ENCODE measurements at regions not wholly inside any gene's neighbourhood (a gene's known extent, or its start where the extent isn't known, plus 50 kb on each side); places are given as distances from the start of the nearest gene placed in this dataset.

DNA sequence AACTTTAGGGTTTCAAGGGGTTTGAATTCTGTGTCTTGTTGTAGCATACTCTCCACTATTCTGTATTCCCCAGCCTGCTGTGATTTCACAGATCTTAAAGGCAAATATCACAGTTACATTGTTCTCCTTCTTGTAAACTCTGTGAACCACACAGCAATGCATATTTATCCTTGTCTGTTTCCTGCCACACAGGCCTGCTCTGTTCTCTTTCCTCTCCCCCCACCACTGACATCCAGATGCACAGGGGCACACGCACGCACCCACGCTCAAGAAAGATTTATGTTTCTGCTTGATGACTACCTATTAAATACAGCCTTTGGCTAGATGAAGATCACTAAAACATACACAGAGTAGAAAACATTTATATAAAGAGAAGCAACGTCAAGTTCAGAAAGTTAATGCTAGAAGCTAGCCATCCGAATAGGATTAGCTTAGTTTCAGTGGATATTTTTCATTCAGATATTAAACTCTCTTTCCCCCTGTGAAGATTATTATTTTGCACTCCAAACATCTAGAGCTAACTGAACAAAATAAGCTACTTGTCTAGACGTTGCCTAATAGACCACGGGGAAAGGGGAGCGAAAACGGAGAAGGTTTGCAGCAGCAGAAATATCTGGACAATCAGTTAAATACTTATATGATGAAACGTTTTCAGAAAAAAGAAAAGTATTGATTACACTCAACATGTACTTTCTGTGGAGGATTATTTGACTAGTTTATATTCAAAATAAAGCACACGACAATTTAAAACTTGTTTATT, 193.1 kb upstream of the SEMA3C start:
- TF ChIP-seq, protein P1, sequence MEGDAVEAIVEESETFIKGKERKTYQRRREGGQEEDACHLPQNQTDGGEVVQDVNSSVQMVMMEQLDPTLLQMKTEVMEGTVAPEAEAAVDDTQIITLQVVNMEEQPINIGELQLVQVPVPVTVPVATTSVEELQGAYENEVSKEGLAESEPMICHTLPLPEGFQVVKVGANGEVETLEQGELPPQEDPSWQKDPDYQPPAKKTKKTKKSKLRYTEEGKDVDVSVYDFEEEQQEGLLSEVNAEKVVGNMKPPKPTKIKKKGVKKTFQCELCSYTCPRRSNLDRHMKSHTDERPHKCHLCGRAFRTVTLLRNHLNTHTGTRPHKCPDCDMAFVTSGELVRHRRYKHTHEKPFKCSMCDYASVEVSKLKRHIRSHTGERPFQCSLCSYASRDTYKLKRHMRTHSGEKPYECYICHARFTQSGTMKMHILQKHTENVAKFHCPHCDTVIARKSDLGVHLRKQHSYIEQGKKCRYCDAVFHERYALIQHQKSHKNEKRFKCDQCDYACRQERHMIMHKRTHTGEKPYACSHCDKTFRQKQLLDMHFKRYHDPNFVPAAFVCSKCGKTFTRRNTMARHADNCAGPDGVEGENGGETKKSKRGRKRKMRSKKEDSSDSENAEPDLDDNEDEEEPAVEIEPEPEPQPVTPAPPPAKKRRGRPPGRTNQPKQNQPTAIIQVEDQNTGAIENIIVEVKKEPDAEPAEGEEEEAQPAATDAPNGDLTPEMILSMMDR (IDR thresholded peaks at IDR 0.05; ENCODE audit: low read depth, low read length, missing input control) = no peak
- TF ChIP-seq TAF1 (conservative IDR thresholded peaks at IDR 0.05) = no peak
- TF ChIP-seq, protein P2, sequence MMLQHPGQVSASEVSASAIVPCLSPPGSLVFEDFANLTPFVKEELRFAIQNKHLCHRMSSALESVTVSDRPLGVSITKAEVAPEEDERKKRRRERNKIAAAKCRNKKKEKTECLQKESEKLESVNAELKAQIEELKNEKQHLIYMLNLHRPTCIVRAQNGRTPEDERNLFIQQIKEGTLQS (IDR thresholded peaks at IDR 0.05) = no peak
- TF ChIP-seq, protein P3, sequence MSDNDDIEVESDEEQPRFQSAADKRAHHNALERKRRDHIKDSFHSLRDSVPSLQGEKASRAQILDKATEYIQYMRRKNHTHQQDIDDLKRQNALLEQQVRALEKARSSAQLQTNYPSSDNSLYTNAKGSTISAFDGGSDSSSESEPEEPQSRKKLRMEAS (IDR thresholded peaks at IDR 0.05) = no peak
- TF ChIP-seq YY1 (IDR thresholded peaks at IDR 0.05) = no peak
- no peak for TF ChIP-seq RAD21 (IDR thresholded peaks at IDR 0.05)
- no peak for TF ChIP-seq JUND (IDR thresholded peaks at IDR 0.05)
- no peak for TF ChIP-seq EGR1 (IDR thresholded peaks at IDR 0.05; ENCODE audit: low read depth in 2 of 2)
- TF ChIP-seq FOXA1 (IDR thresholded peaks at IDR 0.05) = no peak
- TF ChIP-seq GABPA (IDR thresholded peaks at IDR 0.05 in 1 of 2, conservative IDR thresholded peaks at IDR 0.05 in 1 of 2) = no peak
- TF ChIP-seq, protein P4, sequence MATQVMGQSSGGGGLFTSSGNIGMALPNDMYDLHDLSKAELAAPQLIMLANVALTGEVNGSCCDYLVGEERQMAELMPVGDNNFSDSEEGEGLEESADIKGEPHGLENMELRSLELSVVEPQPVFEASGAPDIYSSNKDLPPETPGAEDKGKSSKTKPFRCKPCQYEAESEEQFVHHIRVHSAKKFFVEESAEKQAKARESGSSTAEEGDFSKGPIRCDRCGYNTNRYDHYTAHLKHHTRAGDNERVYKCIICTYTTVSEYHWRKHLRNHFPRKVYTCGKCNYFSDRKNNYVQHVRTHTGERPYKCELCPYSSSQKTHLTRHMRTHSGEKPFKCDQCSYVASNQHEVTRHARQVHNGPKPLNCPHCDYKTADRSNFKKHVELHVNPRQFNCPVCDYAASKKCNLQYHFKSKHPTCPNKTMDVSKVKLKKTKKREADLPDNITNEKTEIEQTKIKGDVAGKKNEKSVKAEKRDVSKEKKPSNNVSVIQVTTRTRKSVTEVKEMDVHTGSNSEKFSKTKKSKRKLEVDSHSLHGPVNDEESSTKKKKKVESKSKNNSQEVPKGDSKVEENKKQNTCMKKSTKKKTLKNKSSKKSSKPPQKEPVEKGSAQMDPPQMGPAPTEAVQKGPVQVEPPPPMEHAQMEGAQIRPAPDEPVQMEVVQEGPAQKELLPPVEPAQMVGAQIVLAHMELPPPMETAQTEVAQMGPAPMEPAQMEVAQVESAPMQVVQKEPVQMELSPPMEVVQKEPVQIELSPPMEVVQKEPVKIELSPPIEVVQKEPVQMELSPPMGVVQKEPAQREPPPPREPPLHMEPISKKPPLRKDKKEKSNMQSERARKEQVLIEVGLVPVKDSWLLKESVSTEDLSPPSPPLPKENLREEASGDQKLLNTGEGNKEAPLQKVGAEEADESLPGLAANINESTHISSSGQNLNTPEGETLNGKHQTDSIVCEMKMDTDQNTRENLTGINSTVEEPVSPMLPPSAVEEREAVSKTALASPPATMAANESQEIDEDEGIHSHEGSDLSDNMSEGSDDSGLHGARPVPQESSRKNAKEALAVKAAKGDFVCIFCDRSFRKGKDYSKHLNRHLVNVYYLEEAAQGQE (IDR thresholded peaks at IDR 0.05) = no peak
- TF ChIP-seq, protein P5, sequence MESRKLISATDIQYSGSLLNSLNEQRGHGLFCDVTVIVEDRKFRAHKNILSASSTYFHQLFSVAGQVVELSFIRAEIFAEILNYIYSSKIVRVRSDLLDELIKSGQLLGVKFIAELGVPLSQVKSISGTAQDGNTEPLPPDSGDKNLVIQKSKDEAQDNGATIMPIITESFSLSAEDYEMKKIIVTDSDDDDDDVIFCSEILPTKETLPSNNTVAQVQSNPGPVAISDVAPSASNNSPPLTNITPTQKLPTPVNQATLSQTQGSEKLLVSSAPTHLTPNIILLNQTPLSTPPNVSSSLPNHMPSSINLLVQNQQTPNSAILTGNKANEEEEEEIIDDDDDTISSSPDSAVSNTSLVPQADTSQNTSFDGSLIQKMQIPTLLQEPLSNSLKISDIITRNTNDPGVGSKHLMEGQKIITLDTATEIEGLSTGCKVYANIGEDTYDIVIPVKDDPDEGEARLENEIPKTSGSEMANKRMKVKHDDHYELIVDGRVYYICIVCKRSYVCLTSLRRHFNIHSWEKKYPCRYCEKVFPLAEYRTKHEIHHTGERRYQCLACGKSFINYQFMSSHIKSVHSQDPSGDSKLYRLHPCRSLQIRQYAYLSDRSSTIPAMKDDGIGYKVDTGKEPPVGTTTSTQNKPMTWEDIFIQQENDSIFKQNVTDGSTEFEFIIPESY (IDR thresholded peaks at IDR 0.05) = no peak
- no peak for TF ChIP-seq SP1 (IDR thresholded peaks at IDR 0.05)
